H1 (cell line): ENCODE measurements at regions not wholly inside any gene's neighbourhood (a gene's known extent, or its start where the extent isn't known, plus 50 kb on each side); places are given as distances from the start of the nearest gene placed in this dataset.

Experiments used
- CTCF ChIA-PET: fragments of 300-600 bp; sonication (Branson Sonifier 250); formaldehyde crosslinking; loops from one replicate; lab custom pipeline; 2021; ENCODE audit not compliant: partially characterized antibody; lab: Charles Lee
- POLR2A ChIA-PET: fragments of 300-600 bp; sonication (Branson Sonifier 250); formaldehyde crosslinking; loops from one replicate; lab custom pipeline; 2021; ENCODE audit warnings: inconsistent platforms; ENCODE audit not compliant: partially characterized antibody; lab: Charles Lee
- DNase-seq, 2 experiments: peaks; one replicate each; pipeline versions ENCODE4 v3.0.0 to v3.0.0-alpha.2; 2010 to 2022; ENCODE audit warnings: low spot score in 2 of 2, low read depth in 1 of 2, mixed read lengths in 1 of 2
- FAIRE-seq: peaks from 2 replicates; lab custom pipeline; 2011; peaks lifted over from hg19 to GRCh38; lab: Jason Lieb, UNC
- H2AFZ ChIP-seq: 2 replicates; pipeline ENCODE4 v1.8.1; 2012; ENCODE audit warnings: low read length, inconsistent platforms
- H2AK5ac ChIP-seq: 2 replicates; pipeline ENCODE4 v1.6.1; 2013; ENCODE audit warnings: low read depth, low read length
- H2BK120ac ChIP-seq: replicated peaks from 2 replicates; pipeline ENCODE3; 2013; ENCODE audit warnings: low read depth, low read length, inconsistent platforms
- H2BK12ac ChIP-seq: 2 replicates; pipeline ENCODE4 v1.6.1; 2013; ENCODE audit warnings: low read depth, low read length
- H2BK15ac ChIP-seq: 2 replicates; pipeline ENCODE4 v1.6.1; 2013; ENCODE audit warnings: low read length
- H2BK20ac ChIP-seq: 2 replicates; pipeline ENCODE4 v1.6.1; 2013; ENCODE audit warnings: low read length
- H2BK5ac ChIP-seq: 2 replicates; pipeline ENCODE4 v1.6.1; 2013; ENCODE audit warnings: low read depth, low read length
- H3K14ac ChIP-seq: 2 replicates; pipeline ENCODE4 v1.6.1; 2013; ENCODE audit warnings: inconsistent platforms; ENCODE audit not compliant: insufficient read length
- H3K18ac ChIP-seq: 2 replicates; pipeline ENCODE4 v1.6.1; 2013; ENCODE audit warnings: low read length; ENCODE audit errors: extremely low read depth
- H3K23ac ChIP-seq: 2 replicates; pipeline ENCODE4 v1.6.1; 2013; ENCODE audit warnings: inconsistent platforms; ENCODE audit not compliant: insufficient read length
- H3K23me2 ChIP-seq: 2 replicates; pipeline ENCODE4 v1.6.1; 2013; ENCODE audit warnings: low read depth, low read length
- H3K27ac ChIP-seq: 2 replicates; pipeline ENCODE4 v1.6.1; 2011; ENCODE audit warnings: low read depth, low read length, inconsistent platforms
- H3K27me3 ChIP-seq, 4 experiments: replicated peaks in 1 of 4; 1 replicate in 1 of 4; 2 replicates in 3 of 4; pipeline versions ENCODE4 v1.6.1 to v1.8.1; 2011 to 2013; ENCODE audit warnings: low read length in 3 of 4, mild to moderate bottlenecking in 3 of 4, inconsistent platforms in 2 of 4, mixed read lengths in 2 of 4, moderate library complexity in 1 of 4; ENCODE audit not compliant: control insufficient read depth in 3 of 4, insufficient read depth in 3 of 4; ENCODE audit errors: extremely low read depth in 1 of 4
- H3K36me3 ChIP-seq, 4 experiments: 2 replicates each; pipeline versions ENCODE4 v1.6.1 to v1.8.1; 2011 to 2013; ENCODE audit warnings: mild to moderate bottlenecking in 4 of 4, low read length in 3 of 4, moderate library complexity in 2 of 4, control low read depth in 1 of 4, inconsistent platforms in 1 of 4; ENCODE audit not compliant: insufficient read depth in 4 of 4, control insufficient read depth in 2 of 4
- H3K4ac ChIP-seq: replicated peaks from 2 replicates; pipeline ENCODE3; 2013; ENCODE audit warnings: low read length, low read depth, mixed read lengths, inconsistent platforms; ENCODE audit not compliant: insufficient read length
- H3K4me1 ChIP-seq, 4 experiments: replicated peaks in 1 of 4; 1 replicate in 1 of 4; 2 replicates in 3 of 4; pipeline versions ENCODE4 v1.6.1 to v1.8.1; 2011 to 2013; ENCODE audit warnings: low read length in 3 of 4, inconsistent platforms in 2 of 4, mixed read lengths in 1 of 4; ENCODE audit not compliant: insufficient read depth in 4 of 4, control insufficient read depth in 3 of 4
- H3K4me2 ChIP-seq, 2 experiments: 2 replicates each; pipeline versions ENCODE4 v1.6.1 to v1.8.1; 2011 to 2013; ENCODE audit warnings: low read depth in 2 of 2, low read length in 2 of 2, control low read depth in 1 of 2, inconsistent platforms in 1 of 2, mild to moderate bottlenecking in 1 of 2; ENCODE audit not compliant: insufficient read depth in 1 of 2
- H3K4me3 ChIP-seq, 4 experiments: fragments of 200-600, 300-600 bp in 1 of 4; sonication (generic), shearing (Covaris generic), sonication (Bioruptor Twin) in 1 of 4; 2 replicates each; pipeline versions ENCODE4 v1.5.1 to v1.8.1; 2011 to 2016; ENCODE audit warnings: low read length in 4 of 4, low read depth in 3 of 4, control low read depth in 2 of 4, inconsistent platforms in 2 of 4, mild to moderate bottlenecking in 2 of 4, mixed read lengths in 1 of 4, moderate library complexity in 1 of 4; ENCODE audit not compliant: insufficient read depth in 2 of 4; ENCODE audit errors: extremely low read depth in 1 of 4
- H3K56ac ChIP-seq: replicated peaks from 2 replicates; pipeline ENCODE3; 2013; ENCODE audit warnings: low read depth, mild to moderate bottlenecking, mixed read lengths, low read length, inconsistent platforms; ENCODE audit not compliant: insufficient read length
- H3K79me1 ChIP-seq: 2 replicates; pipeline ENCODE4 v1.6.1; 2013; ENCODE audit warnings: low read depth, low read length, control low read depth
- H3K79me2 ChIP-seq, 2 experiments: 2 replicates each; pipeline versions ENCODE4 v1.6.1 to v1.8.1; 2012 to 2013; ENCODE audit warnings: low read length in 2 of 2, mild to moderate bottlenecking in 2 of 2, inconsistent platforms in 1 of 2; ENCODE audit not compliant: insufficient read depth in 2 of 2, control insufficient read depth in 1 of 2
- H3K9ac ChIP-seq, 4 experiments: replicated peaks in 1 of 4; 1 replicate in 1 of 4; 2 replicates in 3 of 4; pipeline versions ENCODE4 v1.6.1 to v1.8.1; 2011 to 2013; ENCODE audit warnings: low read depth in 3 of 4, low read length in 3 of 4, control low read depth in 2 of 4, mild to moderate bottlenecking in 2 of 4, moderate library complexity in 2 of 4, inconsistent platforms in 1 of 4; ENCODE audit errors: extremely low read depth in 1 of 4
- H3K9me3 ChIP-seq, 2 experiments: 2 replicates each; pipeline versions ENCODE4 v1.6.1 to v1.8.1; 2012 to 2013; ENCODE audit warnings: mild to moderate bottlenecking in 2 of 2, moderate library complexity in 2 of 2, control low read depth in 1 of 2, inconsistent platforms in 1 of 2, low read depth in 1 of 2, low read length in 1 of 2, mixed read lengths in 1 of 2; ENCODE audit not compliant: insufficient read depth in 2 of 2
- H4K20me1 ChIP-seq, 2 experiments: replicated peaks in 1 of 2; 2 replicates each; pipeline versions ENCODE3 to v1.8.1; 2011 to 2013; ENCODE audit warnings: inconsistent platforms in 2 of 2, low read length in 2 of 2, mild to moderate bottlenecking in 1 of 2; ENCODE audit not compliant: insufficient read depth in 2 of 2, control insufficient read depth in 1 of 2
- H4K5ac ChIP-seq: 2 replicates; pipeline ENCODE4 v1.6.1; 2013; ENCODE audit warnings: low read length, low read depth, mixed read lengths, inconsistent platforms; ENCODE audit not compliant: insufficient read length
- H4K8ac ChIP-seq: 2 replicates; pipeline ENCODE4 v1.8.0; 2013; ENCODE audit warnings: mild to moderate bottlenecking, moderate library complexity, low read length, inconsistent platforms; ENCODE audit not compliant: insufficient read depth; ENCODE audit errors: extremely low read depth
- H4K91ac ChIP-seq: replicated peaks from 2 replicates; pipeline ENCODE3; 2013; ENCODE audit warnings: low read length, mixed read lengths, inconsistent platforms; ENCODE audit not compliant: insufficient read length
- WGBS, 2 experiments: shearing (Covaris generic) in 1 of 2; methylation state at CpG; one replicate each; pipeline versions ENCODE4 v1.1.6 to v1.1.7; 2013 to 2015; ENCODE audit warnings: low lambda C conversion rate in 2 of 2, mixed read lengths in 2 of 2, inconsistent platforms in 1 of 2, low coverage in 1 of 2, missing lambda C conversion rate in 1 of 2; ENCODE audit not compliant: insufficient replicate concordance in 2 of 2, insufficient coverage in 1 of 2, insufficient read length in 1 of 2; ENCODE audit errors: extremely low coverage in 1 of 2, missing lambda C conversion rate in 1 of 2; 5-methylcytosine and 5-hydroxymethylcytosine counted together

DNA sequence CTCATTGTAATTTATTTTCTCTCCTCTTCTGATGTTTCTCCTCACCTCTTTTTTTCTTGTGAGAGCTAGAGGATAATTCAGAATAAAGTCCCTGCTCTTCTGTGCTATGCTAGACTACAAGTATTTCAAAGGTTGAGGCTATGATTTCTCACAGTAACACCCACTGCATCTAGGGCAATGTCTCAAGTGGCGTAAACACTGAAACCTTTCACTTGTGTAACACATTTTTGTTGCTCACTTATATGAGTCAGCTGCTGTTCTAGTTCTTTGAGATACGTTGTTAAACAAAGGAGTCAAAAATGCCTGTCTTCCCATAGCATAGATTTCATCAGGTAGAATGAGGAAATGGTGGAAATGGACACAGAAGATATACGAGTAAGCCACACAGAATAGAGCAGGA, 305.1 kb upstream of the PITRM1 start:
- POLR2A ChIA-PET, result interaction anchor here (0.9 kb wide), 1 partner anchor 9 kb away, joined by 3 read pairs; no protein-coding TSS in a partner anchor
- H4K8ac ChIP-seq, result no peak overlapping the region
- DNase-seq, result no peak
- H3K27me3 ChIP-seq, result no peaks in the 10 kb centered on the region
- no peaks in the 10 kb centered on the region for H3K79me2 ChIP-seq
- no peak overlapping the region for H2BK20ac ChIP-seq
- no peak overlapping the region for H3K4ac ChIP-seq
- H2AK5ac ChIP-seq, result no peak overlapping the region
- H2BK120ac ChIP-seq, result no peak overlapping the region
- CTCF ChIA-PET, result interaction anchor here (0.7 to 1.4 kb wide), 3 partner anchors 9 to 221 kb away, joined by 3 to 5 read pairs (median 3); no protein-coding TSS in a partner anchor
- peaks cover 0 to 2% (median under 1%) of the 10 kb centered on the region in 4 experiments; a peak in 2 of 7 replicates for H3K4me1 ChIP-seq
- H2AFZ ChIP-seq, result no peak overlapping the region
- no peak overlapping the region for H3K18ac ChIP-seq
- H3K4me3 ChIP-seq, result no peak overlapping the region
- no peak overlapping the region for H3K23ac ChIP-seq
- H3K14ac ChIP-seq, result no peak overlapping the region
- no peak overlapping the region for H4K5ac ChIP-seq
- FAIRE-seq, result no peak
- no peak overlapping the region for H3K56ac ChIP-seq
- no peak overlapping the region for H2BK12ac ChIP-seq
- no peaks in the 10 kb centered on the region for H3K36me3 ChIP-seq
- no peaks in the 10 kb centered on the region for H4K20me1 ChIP-seq
- H3K4me2 ChIP-seq, result no peak overlapping the region
- H2BK15ac ChIP-seq, result no peak overlapping the region
- no peak overlapping the region for H4K91ac ChIP-seq
- H3K79me1 ChIP-seq, result no peaks in the 10 kb centered on the region
- no peak overlapping the region for H2BK5ac ChIP-seq
- 60% methylated on average over 3 of the region's 3 CpGs; no CpG with 5 or more reads in 1 of the 2 experiments for WGBS, 2 experiments
- H3K27ac ChIP-seq, result no peak overlapping the region
- H3K23me2 ChIP-seq, result no peaks in the 10 kb centered on the region
- no peak overlapping the region for H3K9ac ChIP-seq
- no peaks in the 10 kb centered on the region for H3K9me3 ChIP-seq
